ENCODE measurements at regions not wholly inside any gene's neighbourhood (a gene's known extent, or its start where the extent isn't known, plus 50 kb on each side); places are given as distances from the start of the nearest gene placed in this dataset.

GRCh38 chr16:9371713-9372448 lies 280.4 kb downstream of the HAPSTR1 start:
- TF ChIP-seq POLR2A (IDR thresholded peaks at IDR 0.05; ENCODE audit: low read depth) (no peak), CTCF (IDR thresholded peaks at IDR 0.05) (no peak)
